GM12878 (cell line): ENCODE measurements at regions not wholly inside any gene's neighbourhood (a gene's known extent, or its start where the extent isn't known, plus 50 kb on each side); places are given as distances from the start of the nearest gene placed in this dataset.

Experiments
- ATF7 ChIP-seq: fragments of 450-650 bp; IDR thresholded peaks from 2 replicates; pipeline ENCODE4 v1.6.1; 2016; ENCODE audit warnings: low read depth, mild to moderate bottlenecking
- EED ChIP-seq: sonication (generic); IDR thresholded peaks from 2 replicates; pipeline ENCODE4 v1.6.1; 2016; ENCODE audit warnings: antibody characterized with exemption, low read depth
- EGR1 ChIP-seq, 2 experiments: IDR thresholded peaks; 1 replicate in 1 of 2; 2 replicates in 1 of 2; pipeline ENCODE4 v1.6.1; 2011 to 2012; ENCODE audit warnings: low read depth in 2 of 2, low read length in 2 of 2, borderline replicate concordance in 1 of 2, mild to moderate bottlenecking in 1 of 2, moderate library complexity in 1 of 2
- GATAD2B ChIP-seq: fragments of 450-650 bp; conservative IDR thresholded peaks from 2 replicates; pipeline ENCODE4 v1.6.1; 2017; ENCODE audit warnings: low read depth, mild to moderate bottlenecking, moderate library complexity
- HCFC1 ChIP-seq: fragments of 150-350 bp; IDR thresholded peaks from 2 replicates; pipeline ENCODE4 v1.6.1; 2014; ENCODE audit warnings: low read length
- IKZF2 ChIP-seq, 2 experiments: fragments of 450-650 bp; IDR thresholded peaks; 2 replicates each; pipeline ENCODE4 v1.6.1; 2017; ENCODE audit warnings: mild to moderate bottlenecking in 2 of 2, moderate library complexity in 2 of 2
- MYC ChIP-seq: IDR thresholded peaks from 2 replicates; pipeline ENCODE4 v1.6.1; 2011; ENCODE audit warnings: mild to moderate bottlenecking, low read length, moderate library complexity, inconsistent platforms; ENCODE audit not compliant: insufficient read depth, insufficient replicate concordance, insufficient read length, severe bottlenecking
- POLR2AphosphoS5 ChIP-seq: IDR thresholded peaks from 2 replicates; pipeline ENCODE4 v1.6.1; 2011; ENCODE audit warnings: mild to moderate bottlenecking, low read length, inconsistent platforms
- RUNX3 ChIP-seq: IDR thresholded peaks from 2 replicates; pipeline ENCODE4 v1.6.1; 2012; ENCODE audit warnings: low read length, inconsistent platforms
- TCF3 ChIP-seq: IDR thresholded peaks from 2 replicates; pipeline ENCODE4 v1.6.1; 2012; ENCODE audit warnings: low read depth, mild to moderate bottlenecking, low read length, borderline replicate concordance; ENCODE audit not compliant: insufficient read depth
- ZBED1 ChIP-seq: IDR thresholded peaks from 2 replicates; pipeline ENCODE4 v1.6.1; 2016; ENCODE audit warnings: borderline replicate concordance
- ZSCAN29 ChIP-seq: fragments of 450-650 bp; IDR thresholded peaks from 2 replicates; pipeline ENCODE4 v1.6.1; 2017; ENCODE audit warnings: mild to moderate bottlenecking, moderate library complexity
- TF ChIP-seq, protein P1 (sequence below): fragments of 450-650 bp; IDR thresholded peaks from 2 replicates; pipeline ENCODE4 v1.6.1; 2018; ENCODE audit warnings: mild to moderate bottlenecking, low read depth, moderate library complexity; ENCODE audit not compliant: partially characterized antibody
- TF ChIP-seq, protein P2 (sequence below): fragments of 450-650 bp; formaldehyde crosslinking; IDR thresholded peaks from 2 replicates; pipeline ENCODE4 v1.5.0; 2022; ENCODE audit warnings: mild to moderate bottlenecking, missing genetic modification characterization

DNA sequence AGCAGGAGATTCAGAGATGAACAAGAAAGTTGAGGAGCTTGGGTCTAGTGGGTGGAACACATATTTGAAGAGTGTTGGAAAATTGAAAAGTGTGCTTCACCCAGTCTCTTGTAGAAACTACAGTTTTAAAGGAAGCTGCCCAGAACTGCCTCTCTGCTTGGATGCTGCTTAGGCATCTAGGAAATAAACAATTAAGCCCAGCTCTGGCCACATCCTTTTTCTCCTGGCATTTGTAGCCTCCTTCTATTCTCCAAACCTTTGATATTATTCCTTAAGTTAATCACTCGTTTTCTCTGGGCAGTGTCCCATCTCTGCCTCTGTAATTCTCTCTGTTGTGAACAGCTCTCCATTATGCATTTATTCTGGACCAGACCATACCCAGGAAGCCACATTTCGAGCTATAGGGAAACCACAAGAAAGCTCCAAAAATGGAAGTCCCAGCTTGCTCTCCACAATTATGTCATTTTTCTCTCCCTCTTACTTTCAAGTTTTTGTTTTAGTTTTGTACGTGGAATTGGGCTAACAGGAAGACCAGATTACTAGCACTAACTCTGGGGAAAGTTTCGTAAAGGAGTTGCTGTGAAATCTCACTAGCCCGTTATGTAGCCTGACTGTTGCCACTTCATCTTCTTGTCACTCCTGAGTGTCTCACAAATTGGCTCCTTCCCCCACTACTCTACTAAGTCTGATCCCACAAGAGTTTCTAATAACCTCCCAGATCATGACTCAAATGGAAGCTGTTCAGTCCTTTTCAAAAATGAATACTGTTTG, 102.2 kb downstream of the NTMT2 start (continued):
- TF ChIP-seq, protein P1, sequence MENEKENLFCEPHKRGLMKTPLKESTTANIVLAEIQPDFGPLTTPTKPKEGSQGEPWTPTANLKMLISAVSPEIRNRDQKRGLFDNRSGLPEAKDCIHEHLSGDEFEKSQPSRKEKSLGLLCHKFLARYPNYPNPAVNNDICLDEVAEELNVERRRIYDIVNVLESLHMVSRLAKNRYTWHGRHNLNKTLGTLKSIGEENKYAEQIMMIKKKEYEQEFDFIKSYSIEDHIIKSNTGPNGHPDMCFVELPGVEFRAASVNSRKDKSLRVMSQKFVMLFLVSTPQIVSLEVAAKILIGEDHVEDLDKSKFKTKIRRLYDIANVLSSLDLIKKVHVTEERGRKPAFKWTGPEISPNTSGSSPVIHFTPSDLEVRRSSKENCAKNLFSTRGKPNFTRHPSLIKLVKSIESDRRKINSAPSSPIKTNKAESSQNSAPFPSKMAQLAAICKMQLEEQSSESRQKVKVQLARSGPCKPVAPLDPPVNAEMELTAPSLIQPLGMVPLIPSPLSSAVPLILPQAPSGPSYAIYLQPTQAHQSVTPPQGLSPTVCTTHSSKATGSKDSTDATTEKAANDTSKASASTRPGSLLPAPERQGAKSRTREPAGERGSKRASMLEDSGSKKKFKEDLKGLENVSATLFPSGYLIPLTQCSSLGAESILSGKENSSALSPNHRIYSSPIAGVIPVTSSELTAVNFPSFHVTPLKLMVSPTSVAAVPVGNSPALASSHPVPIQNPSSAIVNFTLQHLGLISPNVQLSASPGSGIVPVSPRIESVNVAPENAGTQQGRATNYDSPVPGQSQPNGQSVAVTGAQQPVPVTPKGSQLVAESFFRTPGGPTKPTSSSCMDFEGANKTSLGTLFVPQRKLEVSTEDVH, result no peak
- TF ChIP-seq MYC (no peak), IKZF2 (IDR thresholded peaks at IDR 0.05) (peak; percentile 67 to 75; a peak in 3 of 4 replicates), RUNX3 (peak; percentile 95), ZBED1 (no peak), ZSCAN29 (no peak), ATF7 (peak; percentile 76; the same call in 1 of the 2 replicates), EGR1 (IDR thresholded peaks at IDR 0.05; ENCODE audit: borderline replicate concordance in 1 of 2, low read depth in 2 of 2, low read length in 2 of 2) (no peak), EED (peak; percentile 36; the same call in 1 of the 2 replicates), TCF3 (no peak), HCFC1 (no peak), POLR2AphosphoS5 (no peak), GATAD2B (0 out of 2 replicates have a peak, but pooled peaks have one; percentile 20)
- TF ChIP-seq, protein P2, sequence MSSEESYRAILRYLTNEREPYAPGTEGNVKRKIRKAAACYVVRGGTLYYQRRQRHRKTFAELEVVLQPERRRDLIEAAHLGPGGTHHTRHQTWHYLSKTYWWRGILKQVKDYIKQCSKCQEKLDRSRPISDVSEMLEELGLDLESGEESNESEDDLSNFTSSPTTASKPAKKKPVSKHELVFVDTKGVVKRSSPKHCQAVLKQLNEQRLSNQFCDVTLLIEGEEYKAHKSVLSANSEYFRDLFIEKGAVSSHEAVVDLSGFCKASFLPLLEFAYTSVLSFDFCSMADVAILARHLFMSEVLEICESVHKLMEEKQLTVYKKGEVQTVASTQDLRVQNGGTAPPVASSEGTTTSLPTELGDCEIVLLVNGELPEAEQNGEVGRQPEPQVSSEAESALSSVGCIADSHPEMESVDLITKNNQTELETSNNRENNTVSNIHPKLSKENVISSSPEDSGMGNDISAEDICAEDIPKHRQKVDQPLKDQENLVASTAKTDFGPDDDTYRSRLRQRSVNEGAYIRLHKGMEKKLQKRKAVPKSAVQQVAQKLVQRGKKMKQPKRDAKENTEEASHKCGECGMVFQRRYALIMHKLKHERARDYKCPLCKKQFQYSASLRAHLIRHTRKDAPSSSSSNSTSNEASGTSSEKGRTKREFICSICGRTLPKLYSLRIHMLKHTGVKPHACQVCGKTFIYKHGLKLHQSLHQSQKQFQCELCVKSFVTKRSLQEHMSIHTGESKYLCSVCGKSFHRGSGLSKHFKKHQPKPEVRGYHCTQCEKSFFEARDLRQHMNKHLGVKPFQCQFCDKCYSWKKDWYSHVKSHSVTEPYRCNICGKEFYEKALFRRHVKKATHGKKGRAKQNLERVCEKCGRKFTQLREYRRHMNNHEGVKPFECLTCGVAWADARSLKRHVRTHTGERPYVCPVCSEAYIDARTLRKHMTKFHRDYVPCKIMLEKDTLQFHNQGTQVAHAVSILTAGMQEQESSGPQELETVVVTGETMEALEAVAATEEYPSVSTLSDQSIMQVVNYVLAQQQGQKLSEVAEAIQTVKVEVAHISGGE (CRISPR knock-in tag), result no peak
